K562 (cell line): ENCODE measurements at regions not wholly inside any gene's neighbourhood (a gene's known extent, or its start where the extent isn't known, plus 50 kb on each side); places are given as distances from the start of the nearest gene placed in this dataset.

Experiments
- ATAC-seq: fragments of 200-7000 bp; cut with Tn5 transposase; 3 replicates; pipeline ENCODE4 v1.9.1; 2020; ENCODE audit warnings: moderate library complexity
- BruUV-seq: library from RNA; stranded (reverse); fragments of 400-500 nt; replicated peaks from 2 replicates; lab custom pipeline; 2021; lab: Mats Ljungman, UMichigan
- CTCF ChIA-PET: fragments of 300-600 bp; formaldehyde crosslinking; extraction: SDS; loops from one replicate; lab custom pipeline; 2021; ENCODE audit warnings: low intra/inter-chr PET ratio; lab: Yijun Ruan, JAX
- POLR2A ChIA-PET: fragments of 300-600, 350-650 bp; sonication (Branson Sonifier 250); formaldehyde crosslinking; extraction: SDS; loops from one replicate; lab custom pipeline; 2021; ENCODE audit warnings: antibody characterized with exemption, inconsistent platforms; lab: Yijun Ruan, JAX
- DNase-seq, 4 experiments: peaks; one replicate each; pipeline versions ENCODE4 v3.0.0 to v3.0.0-alpha.2; 2011 to 2018; ENCODE audit warnings: low spot score in 3 of 4, mixed read lengths in 3 of 4; ENCODE audit errors: extremely low read depth in 1 of 4
- FAIRE-seq: peaks from 2 replicates; lab custom pipeline; 2011; peaks lifted over from hg19 to GRCh38; lab: Jason Lieb, UNC
- H2AFZ ChIP-seq: 2 replicates; pipeline ENCODE4 v1.6.0; 2011; ENCODE audit warnings: low read depth, low read length, control low read depth, inconsistent platforms
- H3K27ac ChIP-seq: fragments of 200-600 bp; 3 replicates; pipeline ENCODE4 v1.8.0; 2011; ENCODE audit warnings: low read depth, mild to moderate bottlenecking, control low read depth, inconsistent platforms, low read length, moderate library complexity, mixed read lengths; ENCODE audit errors: extremely low read depth
- H3K27me3 ChIP-seq, 2 experiments: fragments of 300-600 bp in 1 of 2; 2 replicates in 1 of 2; 3 replicates in 1 of 2; pipeline versions ENCODE4 v1.6.0 to v1.8.0; 2011; ENCODE audit warnings: inconsistent platforms in 2 of 2, low read length in 2 of 2, mild to moderate bottlenecking in 1 of 2, mixed read lengths in 1 of 2, moderate library complexity in 1 of 2; ENCODE audit not compliant: control insufficient read depth in 2 of 2, insufficient read depth in 2 of 2
- H3K36me3 ChIP-seq: fragments of 300-600 bp; 3 replicates; pipeline ENCODE4 v1.8.0; 2011; ENCODE audit warnings: mild to moderate bottlenecking, low read length, inconsistent platforms; ENCODE audit not compliant: control insufficient read depth, insufficient read depth
- H3K4me1 ChIP-seq, 2 experiments: fragments of 200-600 bp in 1 of 2; replicated peaks in 1 of 2; 2 replicates in 1 of 2; 3 replicates in 1 of 2; pipeline versions ENCODE4 v1.5.1 to v1.8.0; 2011; ENCODE audit warnings: inconsistent platforms in 2 of 2, low read length in 2 of 2, mild to moderate bottlenecking in 1 of 2, mixed read lengths in 1 of 2, moderate library complexity in 1 of 2; ENCODE audit not compliant: control insufficient read depth in 2 of 2, insufficient read depth in 2 of 2
- H3K4me2 ChIP-seq: 2 replicates; pipeline ENCODE4 v1.6.1; 2011; ENCODE audit warnings: low read length, control low read depth, inconsistent platforms, mixed read lengths; ENCODE audit not compliant: insufficient read depth
- H3K4me3 ChIP-seq: fragments of 200-600 bp; sonication (generic), shearing (Covaris generic); 2 replicates; pipeline ENCODE4 v1.5.1; 2016; ENCODE audit warnings: control low read depth, inconsistent platforms
- H3K79me2 ChIP-seq: fragments of 200-600 bp; 3 replicates; pipeline ENCODE4 v1.8.0; 2011; ENCODE audit warnings: low read length, inconsistent platforms; ENCODE audit not compliant: control insufficient read depth, insufficient read depth
- H3K9ac ChIP-seq, 2 experiments: 2 replicates each; pipeline versions ENCODE4 v1.6.0 to v1.6.1; 2011; ENCODE audit warnings: low read depth in 2 of 2, low read length in 2 of 2, control low read depth in 1 of 2, inconsistent platforms in 1 of 2, mild to moderate bottlenecking in 1 of 2, mixed read lengths in 1 of 2; ENCODE audit not compliant: insufficient read depth in 1 of 2
- H3K9me1 ChIP-seq: one replicate; pipeline ENCODE4 v1.6.0; 2011; ENCODE audit warnings: inconsistent platforms, mild to moderate bottlenecking, low read length, moderate library complexity; ENCODE audit not compliant: control insufficient read depth, insufficient read depth
- H3K9me3 ChIP-seq: replicated peaks from 2 replicates; pipeline ENCODE4 v1.5.1; 2011; ENCODE audit warnings: low read depth, low read length, inconsistent platforms; ENCODE audit not compliant: control insufficient read depth, insufficient read depth
- H4K20me1 ChIP-seq: replicated peaks from 2 replicates; pipeline ENCODE4 v1.6.1; 2011; ENCODE audit warnings: low read length, inconsistent platforms, mixed read lengths; ENCODE audit not compliant: control insufficient read depth, insufficient read depth
- HMGXB4 ChIP-seq: sonication (generic); formaldehyde crosslinking; IDR thresholded peaks from 2 replicates; pipeline ENCODE4 v1.8.1; 2023; ENCODE audit warnings: mild to moderate bottlenecking, missing genetic modification reagents
- MEF2A ChIP-seq: IDR thresholded peaks from 2 replicates; pipeline ENCODE4 v1.6.1; 2011; ENCODE audit warnings: low read depth, mild to moderate bottlenecking, low read length, moderate library complexity; ENCODE audit not compliant: control insufficient read depth
- MYBL2 ChIP-seq, 2 experiments: fragments of 450-650 bp in 1 of 2; sonication (generic) in 1 of 2; formaldehyde crosslinking in 1 of 2; IDR thresholded peaks; 2 replicates each; pipeline versions ENCODE4 v1.6.1 to v1.8.1; 2017 to 2022; ENCODE audit warnings: borderline replicate concordance in 1 of 2, inconsistent platforms in 1 of 2, low read depth in 1 of 2, mild to moderate bottlenecking in 1 of 2, missing genetic modification reagents in 1 of 2, moderate library complexity in 1 of 2
- RFX7 ChIP-seq: fragments of 250-450 bp; sonication (Bioruptor Pico); IDR thresholded peaks from 2 replicates; pipeline ENCODE4 v1.5.1; 2021; ENCODE audit warnings: mild to moderate bottlenecking
- SIX5 ChIP-seq, 2 experiments: IDR thresholded peaks; 2 replicates each; pipeline ENCODE4 v1.6.1; 2011; ENCODE audit warnings: low read length in 2 of 2, borderline replicate concordance in 1 of 2, low read depth in 1 of 2, mild to moderate bottlenecking in 1 of 2, moderate library complexity in 1 of 2; ENCODE audit not compliant: insufficient read depth in 1 of 2
- SMAD3 ChIP-seq: fragments of 450-650 bp; formaldehyde crosslinking; conservative IDR thresholded peaks from 2 replicates; pipeline ENCODE4 v1.4.0; 2020; ENCODE audit warnings: mild to moderate bottlenecking
- THRB ChIP-seq: fragments of 450-650 bp; formaldehyde crosslinking; conservative IDR thresholded peaks from 2 replicates; pipeline ENCODE4 v1.4.0; 2022; ENCODE audit warnings: mild to moderate bottlenecking, missing genetic modification characterization
- TRIM25 ChIP-seq: fragments of 450-650 bp; IDR thresholded peaks from 2 replicates; pipeline ENCODE4 v1.7.0; 2016; ENCODE audit warnings: borderline replicate concordance
- ZNF76 ChIP-seq: fragments of 250-450 bp; sonication (Bioruptor Pico); IDR thresholded peaks from 2 replicates; pipeline ENCODE4 v1.4.0; 2020; ENCODE audit warnings: mild to moderate bottlenecking, moderate library complexity, borderline replicate concordance
- WGBS: fragments of 100-300 bp; shearing (Covaris generic); methylation state at CpG from one replicate; pipeline ENCODE4 v1.1.6; 2016; ENCODE audit warnings: low coverage, mixed read lengths; ENCODE audit not compliant: insufficient coverage; ENCODE audit errors: missing lambda C conversion rate; 5-methylcytosine and 5-hydroxymethylcytosine counted together
- in situ Hi-C: fragments of 300-500 bp; cut with MboI; formaldehyde crosslinking; loops from 4 replicates; pipeline ENCODE4 v1.15.0; 2018; ENCODE audit warnings: inconsistent platforms, mixed read lengths
- intact Hi-C: fragments of 100-400 bp; cut with micrococcal nuclease; formaldehyde crosslinking; loops from 2 replicates; pipeline ENCODE4 v1.14.2; 2022

- no TSS peak for BruUV-seq
- no peak overlapping the region for H3K27ac ChIP-seq
- in situ Hi-C loops = no loop called here
- H3K9me3 ChIP-seq = no peaks in the 10 kb centered on the region
- no CpG with 5 or more reads among the region's 1 CpG for WGBS
- H3K79me2 ChIP-seq = no peaks in the 10 kb centered on the region
- DNase-seq = no peak
- TF ChIP-seq ZNF76 (no peak), MEF2A (no peak), TRIM25 (no peak), RFX7 (CRISPR knock-in tag) (no peak), HMGXB4 (CRISPR knock-in tag) (no peak), SMAD3 (CRISPR knock-in tag) (no peak), THRB (CRISPR knock-in tag) (no peak), MYBL2 (IDR thresholded peaks at IDR 0.05; ENCODE audit: low read depth) (no peak), MYBL2 (CRISPR knock-in tag; IDR thresholded peaks at IDR 0.05; ENCODE audit: borderline replicate concordance) (no peak), SIX5 (IDR thresholded peaks at IDR 0.05; ENCODE audit: borderline replicate concordance in 1 of 2, insufficient read depth in 1 of 2, low read depth in 1 of 2, low read length in 2 of 2) (no peak)
- intact Hi-C loops = no loop called here
- no peak for FAIRE-seq
- H3K4me1 ChIP-seq = no peaks in the 10 kb centered on the region
- H3K9me1 ChIP-seq = no peaks in the 10 kb centered on the region
- POLR2A ChIA-PET = interaction anchor here (0.6 kb wide), 1 partner anchor 17 kb away, joined by 3 read pairs; no protein-coding TSS in a partner anchor
- H3K4me3 ChIP-seq = no peak overlapping the region
- H3K36me3 ChIP-seq = no peaks in the 10 kb centered on the region
- H3K27me3 ChIP-seq = no peaks in the 10 kb centered on the region
- CTCF ChIA-PET = no interaction called here
- H4K20me1 ChIP-seq = no peaks in the 10 kb centered on the region
- no peak overlapping the region for H2AFZ ChIP-seq
- ATAC-seq = no peak
- no peak overlapping the region for H3K4me2 ChIP-seq
- no peak overlapping the region for H3K9ac ChIP-seq
Measured at GRCh38 chr4:126144543-126145237, 829.9 kb downstream of the FAT4 start.
